Breast epithelium (tissue), 4 donors: ENCODE measurements at regions not wholly inside any gene's neighbourhood (a gene's known extent, or its start where the extent isn't known, plus 50 kb on each side); places are given as distances from the start of the nearest gene placed in this dataset.

ENCODE experiments used
- DNase-seq, 2 donors: peaks; one replicate each; pipeline ENCODE4 v3.0.0-alpha.2; 2019; ENCODE audit warnings: low spot score in 2 of 2
- H3K27ac ChIP-seq, 2 donors: fragments of 200-600 bp; sonication (generic) in 1 of 2; one replicate each; pipeline ENCODE4 v1.5.1; 2016 to 2019; ENCODE audit warnings: mild to moderate bottlenecking in 1 of 2
- H3K27me3 ChIP-seq, 2 donors: fragments of 200-600 bp; sonication (generic) in 1 of 2; one replicate each; pipeline versions ENCODE4 v1.5.1 to v1.6.0; 2017 to 2019; ENCODE audit warnings: control low read depth in 1 of 2, mild to moderate bottlenecking in 1 of 2
- H3K36me3 ChIP-seq: fragments of 200-600 bp; one replicate; pipeline ENCODE4 v1.5.1; 2019
- H3K4me1 ChIP-seq, 2 donors: fragments of 200-600 bp; sonication (generic); one replicate each; pipeline ENCODE4 v1.5.1; 2016 to 2019; ENCODE audit warnings: control low read depth in 1 of 2
- H3K4me3 ChIP-seq, 3 donors: fragments of 200-600 bp; sonication (generic); 1 replicate in 2 of 3; 2 replicates in 1 of 3; pipeline ENCODE4 v1.5.1; 2016 to 2019; ENCODE audit warnings: mild to moderate bottlenecking in 3 of 3, moderate library complexity in 2 of 3
- H3K9me3 ChIP-seq, 2 donors: fragments of 200-600 bp; sonication (generic) in 1 of 2; one replicate each; pipeline ENCODE4 v1.5.1; 2016 to 2019; ENCODE audit warnings: control low read depth in 1 of 2
- POLR2A ChIP-seq: fragments of 450-650 bp; IDR thresholded peaks from one replicate; pipeline ENCODE4 v1.6.1; 2016; ENCODE audit warnings: antibody characterized with exemption, mild to moderate bottlenecking, moderate library complexity
- POLR2AphosphoS5 ChIP-seq, 3 donors: sonication (generic); formaldehyde crosslinking; IDR thresholded peaks; one replicate each; pipeline ENCODE4 v1.6.1; 2017; ENCODE audit warnings: antibody characterized with exemption in 3 of 3
- intact Hi-C: fragments of 100-400 bp; cut with DNase I; formaldehyde crosslinking; loops from one replicate; pipeline ENCODE4 v1.15.1; 2023; ENCODE audit warnings: low total_unique reads
- TF ChIP-seq, protein P1 (sequence below), 3 donors: fragments of 450-650 bp; IDR thresholded peaks; one replicate each; pipeline ENCODE4 v1.5.1; 2016 to 2017; ENCODE audit warnings: antibody characterized with exemption in 3 of 3, mild to moderate bottlenecking in 3 of 3, moderate library complexity in 3 of 3

DNA sequence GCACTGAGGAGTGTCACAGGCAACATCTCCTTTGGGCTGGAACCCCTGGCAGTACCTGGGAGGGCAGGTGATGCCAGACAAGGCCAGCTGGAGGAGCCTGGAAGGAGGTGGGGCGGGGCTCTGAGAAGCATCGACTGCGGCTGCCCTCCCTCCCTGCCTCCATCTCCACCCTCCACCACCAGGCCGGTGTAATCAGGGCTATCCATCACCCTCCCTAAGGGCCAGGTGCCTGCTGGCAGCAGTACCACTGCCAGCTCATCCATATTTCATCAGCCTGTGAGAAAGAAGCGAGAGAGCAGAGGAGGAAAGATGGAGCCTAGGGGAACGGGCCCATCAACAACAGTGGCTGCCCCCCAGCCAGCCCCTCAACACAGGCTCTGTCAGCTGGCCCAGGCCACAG is 51.4 kb upstream of the RASD2 start:
- Histone ChIP-seq H3K27me3 (no peaks in the 10 kb centered on the region), H3K9me3 (no peaks in the 10 kb centered on the region), H3K36me3 (no peaks in the 10 kb centered on the region), H3K4me3 (no peak overlapping the region), H3K4me1 (no peaks in the 10 kb centered on the region), H3K27ac (no peak overlapping the region)
- intact Hi-C loops = no loop called here
- no peak for TF ChIP-seq POLR2AphosphoS5 (IDR thresholded peaks at IDR 0.05)
- TF ChIP-seq, protein P1, sequence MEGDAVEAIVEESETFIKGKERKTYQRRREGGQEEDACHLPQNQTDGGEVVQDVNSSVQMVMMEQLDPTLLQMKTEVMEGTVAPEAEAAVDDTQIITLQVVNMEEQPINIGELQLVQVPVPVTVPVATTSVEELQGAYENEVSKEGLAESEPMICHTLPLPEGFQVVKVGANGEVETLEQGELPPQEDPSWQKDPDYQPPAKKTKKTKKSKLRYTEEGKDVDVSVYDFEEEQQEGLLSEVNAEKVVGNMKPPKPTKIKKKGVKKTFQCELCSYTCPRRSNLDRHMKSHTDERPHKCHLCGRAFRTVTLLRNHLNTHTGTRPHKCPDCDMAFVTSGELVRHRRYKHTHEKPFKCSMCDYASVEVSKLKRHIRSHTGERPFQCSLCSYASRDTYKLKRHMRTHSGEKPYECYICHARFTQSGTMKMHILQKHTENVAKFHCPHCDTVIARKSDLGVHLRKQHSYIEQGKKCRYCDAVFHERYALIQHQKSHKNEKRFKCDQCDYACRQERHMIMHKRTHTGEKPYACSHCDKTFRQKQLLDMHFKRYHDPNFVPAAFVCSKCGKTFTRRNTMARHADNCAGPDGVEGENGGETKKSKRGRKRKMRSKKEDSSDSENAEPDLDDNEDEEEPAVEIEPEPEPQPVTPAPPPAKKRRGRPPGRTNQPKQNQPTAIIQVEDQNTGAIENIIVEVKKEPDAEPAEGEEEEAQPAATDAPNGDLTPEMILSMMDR (IDR thresholded peaks at IDR 0.05) = no peak
- no peak for TF ChIP-seq POLR2A
- DNase-seq = no peak
